ENCODE measurements at regions not wholly inside any gene's neighbourhood (a gene's known extent, or its start where the extent isn't known, plus 50 kb on each side); places are given as distances from the start of the nearest gene placed in this dataset.

DNA sequence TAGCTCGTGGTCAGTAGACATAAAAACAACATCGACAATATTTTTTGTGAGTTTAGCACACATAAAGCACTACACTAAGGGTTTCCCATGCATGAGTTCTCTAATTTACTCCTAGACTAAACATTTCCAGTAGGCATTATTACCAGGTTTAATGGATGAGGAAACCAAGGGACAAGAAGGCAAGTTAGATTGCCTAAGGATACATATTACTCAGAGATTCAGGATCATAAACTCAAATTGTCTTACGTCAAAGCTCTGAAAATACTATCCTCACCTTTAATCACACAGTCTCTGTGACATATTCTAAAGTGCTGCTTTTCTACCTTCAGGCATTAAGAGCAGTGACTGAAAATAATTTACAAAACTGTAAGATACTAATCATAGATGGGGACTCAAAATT, 655.3 kb downstream of the SLC16A7 start:
- DNase-seq (ENCODE audit: low spot score): no peak

DNA sequence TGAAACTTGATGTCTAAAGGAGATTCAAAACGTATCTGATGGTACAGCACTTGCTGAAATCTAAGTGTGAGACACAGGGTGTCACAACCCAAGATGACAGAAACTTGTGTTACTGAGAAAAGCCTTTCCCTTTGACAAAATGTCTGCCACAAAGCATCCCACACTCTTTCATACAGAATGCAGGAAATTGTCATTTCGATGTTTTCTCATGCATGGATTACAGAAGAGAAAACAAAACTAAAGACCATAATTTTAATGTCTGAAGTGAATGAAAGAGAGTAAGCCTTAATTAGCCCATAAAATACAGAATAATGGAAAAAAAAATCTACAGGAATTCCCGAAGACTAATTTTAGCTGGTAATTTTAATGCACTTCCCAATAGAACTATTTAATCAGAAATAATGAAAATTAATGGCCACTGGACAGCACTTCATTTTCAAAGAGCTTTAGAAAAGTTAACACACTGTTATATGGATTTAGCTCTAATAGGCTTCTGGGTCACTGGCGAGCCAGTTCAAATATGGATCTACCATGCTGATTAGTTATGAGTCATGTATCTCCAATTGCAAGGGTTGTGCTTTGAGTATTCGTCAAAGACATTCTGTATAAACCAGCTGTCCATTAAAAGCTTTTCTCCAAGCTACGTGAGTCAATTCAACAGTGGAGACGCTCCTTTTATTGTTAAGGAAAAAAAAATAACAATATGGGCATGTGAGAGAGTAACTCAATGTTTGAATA, 656.7 kb downstream of the SLC16A7 start:
- no peak for DNase-seq (ENCODE audit: low spot score)

DNA sequence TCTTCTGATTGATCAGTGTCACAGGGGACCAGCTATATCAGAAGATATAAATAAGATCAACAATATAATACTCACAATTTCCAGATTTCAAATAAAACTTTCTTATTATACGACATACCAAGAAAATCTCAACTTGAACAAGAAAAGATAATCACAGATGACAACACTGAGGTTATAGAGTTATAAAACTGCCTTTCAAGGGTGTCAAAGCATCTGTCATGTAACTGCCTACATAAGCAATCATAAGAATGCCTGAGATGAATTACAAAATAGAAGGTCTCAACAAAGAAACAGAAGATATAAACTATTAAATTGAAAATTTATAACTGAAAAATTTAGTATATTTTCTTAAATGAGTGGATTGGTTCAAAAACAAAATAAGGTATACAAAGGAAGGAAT, 659.2 kb downstream of the SLC16A7 start:
- DNase-seq (ENCODE audit: low spot score): no peak

DNA sequence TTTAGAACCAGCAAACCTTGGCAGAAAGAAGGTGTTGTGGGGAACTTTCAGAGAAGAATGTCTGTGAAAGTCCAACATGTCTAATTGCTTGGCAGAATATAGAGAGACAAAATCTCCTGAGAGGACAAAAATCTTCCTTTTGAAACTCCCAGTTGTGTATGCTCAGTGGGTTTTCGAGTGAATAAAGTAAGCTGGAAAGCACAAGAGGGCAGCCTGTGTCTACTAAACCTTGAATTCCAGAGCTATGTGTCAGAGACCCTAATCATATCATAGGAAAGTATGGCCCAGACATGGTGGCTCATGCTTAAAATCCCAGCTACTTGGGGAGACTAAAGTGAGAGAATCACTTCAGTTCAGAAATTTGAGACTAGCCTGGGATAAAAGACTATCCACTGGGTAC, 661.2 kb downstream of the SLC16A7 start:
- DNase-seq (ENCODE audit: low spot score): peak; percentile 20

DNA sequence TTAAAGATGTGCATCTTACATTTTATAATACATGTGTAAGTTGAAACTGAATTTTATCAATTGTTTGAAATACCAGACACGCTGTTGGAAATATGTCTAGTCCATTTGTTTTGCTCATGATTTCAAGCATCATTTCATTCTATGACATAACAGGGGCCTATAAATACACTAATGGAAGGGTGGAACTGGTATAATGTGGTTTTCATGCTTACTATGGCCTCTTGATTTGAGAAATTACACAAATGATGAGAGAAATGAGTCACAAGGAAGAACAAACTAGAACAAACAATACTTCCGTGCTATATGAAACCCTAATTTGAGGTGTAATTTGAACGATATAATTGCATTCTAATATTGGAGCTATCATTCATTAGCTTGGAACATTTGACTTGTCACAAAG, 663.4 kb downstream of the SLC16A7 start:
- DNase-seq (ENCODE audit: low spot score): no peak

DNA sequence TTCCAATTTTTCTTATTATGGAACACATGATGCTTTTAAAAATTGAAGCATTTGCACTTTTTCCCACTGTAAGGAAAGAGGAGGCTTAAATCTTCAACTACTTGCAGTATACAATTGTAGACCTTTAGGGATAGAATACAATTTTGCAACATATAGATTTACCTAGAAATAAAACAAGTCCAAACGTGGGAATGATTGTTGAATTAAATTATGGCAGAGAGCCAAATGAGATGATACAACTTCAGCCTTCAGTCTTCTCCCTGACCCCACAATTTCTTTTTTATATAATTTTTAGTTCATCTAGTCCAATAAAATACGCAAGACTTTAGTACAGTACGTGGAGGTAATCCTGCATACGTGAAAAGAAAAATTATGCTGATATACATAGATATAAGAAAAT, 666.5 kb downstream of the SLC16A7 start:
- DNase-seq (ENCODE audit: low spot score): no peak

DNA sequence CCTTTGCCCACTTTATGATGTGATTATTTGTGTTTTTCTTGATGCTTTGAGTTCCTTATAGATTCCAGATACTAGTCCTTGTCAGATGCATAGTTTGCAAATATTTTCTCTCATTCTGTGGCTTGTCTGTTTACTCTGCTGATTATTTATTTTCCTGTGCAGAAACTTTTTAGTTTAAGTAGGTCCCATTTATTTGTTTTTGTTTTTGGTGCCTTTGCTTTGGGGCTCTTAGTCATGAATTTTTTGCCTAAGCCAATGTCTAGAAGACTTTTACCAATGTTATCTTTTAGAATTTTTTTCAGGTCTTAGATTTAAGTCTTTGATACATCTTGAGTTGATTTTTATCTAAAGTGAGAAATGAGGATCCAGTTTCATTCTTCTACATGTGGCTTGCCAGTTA, 667.3 kb downstream of the SLC16A7 start:
- DNase-seq (ENCODE audit: low spot score): no peak

DNA sequence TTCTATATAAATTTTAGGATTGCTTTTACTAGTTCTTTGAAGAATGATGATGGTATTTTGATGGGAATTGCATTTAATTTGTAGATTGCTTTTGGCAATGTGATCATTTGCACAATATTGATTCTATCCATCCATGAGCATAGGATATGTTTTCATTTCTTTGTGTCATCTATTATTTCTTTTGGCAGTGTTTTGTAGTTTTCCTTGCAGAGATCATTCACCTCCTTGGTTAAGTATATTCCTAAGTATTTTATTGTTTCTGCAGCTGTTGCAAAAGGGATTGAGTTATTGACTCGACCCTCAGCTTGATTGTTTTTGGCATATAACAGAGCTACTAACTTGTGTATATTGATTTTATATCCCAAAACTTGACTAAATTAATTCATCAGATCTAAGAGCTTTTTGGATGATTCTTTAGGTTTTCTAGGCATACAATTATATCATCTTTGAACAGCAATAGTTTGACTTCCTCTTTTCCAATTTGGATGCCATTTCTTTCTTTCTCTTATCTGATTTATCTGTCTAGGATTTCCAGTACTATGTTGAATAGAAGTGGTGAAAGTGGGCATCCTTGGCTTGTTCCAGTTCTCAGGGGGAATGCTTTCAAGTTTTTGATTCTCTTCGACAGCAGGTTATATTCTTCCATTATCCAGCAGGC, 668.1 kb downstream of the SLC16A7 start:
- no peak for DNase-seq (ENCODE audit: low spot score)

DNA sequence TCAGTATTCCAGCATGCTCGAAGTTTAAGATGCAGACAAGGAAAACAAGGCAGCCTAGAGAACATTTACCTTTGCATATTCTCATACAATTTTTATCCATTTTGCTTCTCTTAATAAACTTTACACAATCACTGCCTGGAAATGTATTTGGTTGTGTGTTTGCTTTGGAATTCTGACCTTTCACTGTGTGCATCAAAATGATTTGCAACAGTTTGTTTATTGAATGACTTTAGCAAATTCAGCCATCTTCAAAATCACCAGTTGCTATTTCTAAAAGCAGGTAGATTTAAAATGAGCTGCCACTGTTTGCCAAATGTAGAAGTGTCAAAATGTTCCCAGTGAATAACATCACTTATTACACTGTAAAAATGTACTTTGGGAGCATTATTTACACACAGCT, 669.9 kb downstream of the SLC16A7 start:
- DNase-seq (ENCODE audit: low spot score): no peak

DNA sequence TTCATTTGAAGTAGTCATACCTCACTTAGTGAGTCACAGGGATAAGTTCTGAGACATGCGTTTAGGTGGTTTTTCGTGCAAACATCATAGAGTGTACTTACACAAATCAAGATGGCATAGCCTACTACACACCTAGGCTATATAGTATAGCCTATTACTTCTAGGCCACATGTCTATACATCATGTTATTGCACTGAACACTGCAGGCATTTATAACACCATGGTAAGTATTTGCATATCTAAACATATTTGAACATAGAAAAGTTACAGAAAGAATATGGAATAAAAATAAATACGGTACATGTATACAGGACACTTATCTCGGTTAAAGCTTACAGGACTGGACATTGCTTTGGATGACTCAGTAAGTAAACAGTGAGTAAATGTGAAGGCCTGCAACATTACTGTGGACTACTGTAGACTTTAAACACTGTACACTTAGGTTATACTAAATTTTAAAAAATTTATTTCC, 670.6 kb downstream of the SLC16A7 start:
- DNase-seq (ENCODE audit: low spot score): peak; percentile 12

DNA sequence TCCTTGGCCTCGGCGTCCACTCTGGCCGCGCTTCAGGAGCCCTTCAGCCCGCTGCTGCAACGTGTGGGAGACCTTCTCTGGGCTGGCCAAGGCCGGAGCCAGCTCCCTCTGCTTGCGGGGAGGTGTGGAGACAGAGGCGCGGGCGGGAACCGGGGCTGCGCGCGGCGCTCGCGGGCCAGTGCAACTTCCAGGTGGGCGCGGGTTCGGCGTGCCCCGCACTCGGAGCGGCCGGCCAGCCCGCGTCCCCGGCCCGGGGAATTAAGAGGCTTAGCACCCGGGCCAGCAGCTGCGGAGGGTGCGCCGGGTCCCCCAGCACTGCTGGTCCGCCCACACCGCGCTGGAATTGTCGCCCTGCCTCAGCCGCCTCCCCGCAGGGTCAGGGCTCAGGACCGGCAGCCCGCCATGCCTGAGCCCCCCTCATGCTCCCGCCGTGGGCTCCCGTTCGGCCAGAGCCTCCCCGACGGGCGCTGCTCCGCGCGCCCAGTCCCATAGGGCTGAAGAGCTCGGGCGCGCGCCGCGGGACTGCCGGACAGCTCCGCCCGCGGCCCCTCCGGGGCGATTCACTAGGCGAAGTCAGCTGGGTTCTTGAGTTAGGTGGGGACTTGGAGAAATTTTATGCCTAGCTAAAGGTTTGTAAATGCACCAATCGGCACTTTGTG, 673.9 kb downstream of the SLC16A7 start:
- no peak for DNase-seq (ENCODE audit: low spot score)

DNA sequence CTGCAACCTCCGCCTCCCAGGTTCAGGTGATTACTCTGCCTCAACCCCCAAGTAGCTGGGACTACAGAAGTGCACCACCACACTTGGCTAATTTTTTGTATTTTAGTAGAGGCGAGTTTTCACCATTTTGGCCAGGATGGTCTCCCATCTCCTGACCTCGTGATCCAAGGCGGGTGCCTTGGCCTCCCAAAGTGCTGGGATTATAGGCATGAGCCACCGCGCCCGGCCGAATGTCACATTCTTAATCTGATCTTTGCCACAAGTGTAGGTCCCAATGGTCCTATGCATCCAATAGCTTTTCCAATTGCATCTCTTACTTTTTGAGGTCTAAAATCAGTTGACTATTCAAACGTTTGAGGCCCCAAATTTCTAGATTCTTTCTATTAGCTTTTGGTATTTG, 676.0 kb downstream of the SLC16A7 start:
- DNase-seq (ENCODE audit: low spot score): no peak

DNA sequence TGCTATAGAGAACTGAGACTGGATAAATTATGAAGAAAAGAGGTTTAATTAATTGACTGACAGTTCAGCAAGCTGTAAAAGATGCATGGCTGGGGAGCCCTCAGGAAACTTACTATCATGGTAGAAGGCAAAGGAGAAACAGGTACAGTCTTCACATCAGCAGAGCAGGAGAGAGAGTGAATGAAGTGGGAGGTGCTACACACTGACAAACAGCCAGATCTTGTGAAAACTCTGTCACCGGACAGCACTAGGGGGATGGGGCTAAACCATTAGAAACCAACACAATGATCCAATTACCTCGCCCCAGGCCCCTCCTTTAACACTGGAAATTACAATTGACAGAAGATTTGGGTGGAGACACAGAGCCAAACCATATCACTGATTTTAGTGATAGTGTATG, 682.4 kb downstream of the SLC16A7 start:
- DNase-seq (ENCODE audit: low spot score): no peak

DNA sequence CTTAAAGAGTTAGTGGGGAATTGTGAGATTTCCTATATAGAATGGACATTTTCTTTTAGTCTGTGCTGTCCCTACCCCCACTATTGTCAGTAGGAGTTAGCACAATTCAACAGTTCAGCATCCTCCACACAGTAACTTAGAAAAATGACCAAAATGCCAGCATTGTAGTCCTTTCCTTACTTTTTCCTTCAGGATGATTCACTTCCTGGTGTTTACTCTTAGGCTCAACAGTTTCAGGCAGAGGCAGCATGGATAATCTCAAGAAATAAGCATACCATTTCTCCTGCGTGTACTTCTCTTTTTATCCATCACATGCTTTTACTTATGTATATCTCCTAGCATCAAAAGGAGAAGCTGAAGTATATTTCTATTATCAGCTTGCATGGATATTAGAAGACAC, 683.4 kb downstream of the SLC16A7 start:
- DNase-seq (ENCODE audit: low spot score): no peak

DNA sequence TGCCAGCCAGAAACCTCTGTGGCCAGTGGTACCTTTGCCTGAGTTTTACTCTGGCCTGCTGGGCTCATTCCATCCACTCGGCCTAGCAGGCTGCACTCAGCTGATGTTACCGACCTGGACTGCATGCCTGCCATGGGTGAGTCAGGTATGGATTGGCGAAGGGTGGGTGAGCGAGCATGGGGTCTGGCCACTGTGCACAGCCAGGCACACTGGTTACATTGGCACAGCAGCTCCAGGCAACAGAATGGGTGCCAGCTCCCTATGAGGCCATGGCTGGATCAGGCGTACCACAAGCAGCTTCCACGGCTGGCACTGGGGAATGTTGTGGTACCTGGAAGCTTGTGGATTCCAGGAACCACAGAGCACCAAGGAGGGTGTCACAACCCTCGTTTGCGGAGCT, 685.7 kb downstream of the SLC16A7 start:
- DNase-seq (ENCODE audit: low spot score): no peak

DNA sequence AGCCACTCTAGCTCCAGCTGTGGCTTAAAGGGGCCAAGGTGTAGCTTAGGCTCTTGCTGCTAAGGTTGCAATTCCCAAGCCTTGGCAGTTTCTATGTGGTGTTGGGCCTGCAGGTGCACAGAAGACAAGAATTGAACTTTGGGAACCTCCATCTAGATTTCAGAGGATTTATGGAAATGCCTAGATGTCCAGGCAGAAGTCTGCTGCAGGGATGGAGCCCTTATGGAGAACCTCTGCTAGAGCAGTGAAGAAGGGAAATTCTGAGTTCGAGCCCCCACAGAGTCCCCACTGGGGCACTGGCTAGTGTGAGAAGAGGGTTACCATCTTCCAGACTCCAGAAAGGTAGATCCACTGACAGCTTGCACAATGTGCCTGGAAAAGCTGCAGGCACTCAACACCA, 694.7 kb downstream of the SLC16A7 start:
- DNase-seq (ENCODE audit: low spot score): no peak

DNA sequence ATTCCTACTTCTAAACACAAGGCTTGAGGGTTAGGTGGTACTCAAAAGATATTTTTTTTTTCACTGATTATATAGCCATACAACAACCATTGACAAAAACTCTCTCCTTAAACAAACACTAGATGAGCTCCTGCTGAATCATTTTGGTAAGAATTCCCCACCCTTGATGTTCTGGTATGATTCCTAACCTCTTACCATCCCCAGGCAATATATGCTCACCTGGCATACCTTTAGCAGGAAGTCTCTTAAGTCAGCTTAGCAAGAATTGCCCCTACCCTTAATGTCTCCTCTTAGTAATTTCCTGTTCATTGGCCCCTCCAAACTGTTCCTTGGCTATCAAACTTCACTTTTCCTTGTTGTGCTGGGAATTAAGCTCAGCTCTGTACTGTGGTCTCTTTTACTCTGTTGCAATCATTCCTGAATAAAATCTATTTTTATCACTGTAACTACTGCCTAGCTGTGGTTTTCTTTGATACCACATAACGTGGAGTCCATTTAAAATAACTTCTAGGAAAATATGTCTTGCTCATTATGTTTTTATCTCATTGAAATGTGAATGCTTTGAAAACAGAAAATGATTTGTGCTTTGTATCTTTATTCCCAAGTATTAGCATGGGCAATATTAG, 712.6 kb downstream of the SLC16A7 start:
- DNase-seq (ENCODE audit: low spot score): no peak

DNA sequence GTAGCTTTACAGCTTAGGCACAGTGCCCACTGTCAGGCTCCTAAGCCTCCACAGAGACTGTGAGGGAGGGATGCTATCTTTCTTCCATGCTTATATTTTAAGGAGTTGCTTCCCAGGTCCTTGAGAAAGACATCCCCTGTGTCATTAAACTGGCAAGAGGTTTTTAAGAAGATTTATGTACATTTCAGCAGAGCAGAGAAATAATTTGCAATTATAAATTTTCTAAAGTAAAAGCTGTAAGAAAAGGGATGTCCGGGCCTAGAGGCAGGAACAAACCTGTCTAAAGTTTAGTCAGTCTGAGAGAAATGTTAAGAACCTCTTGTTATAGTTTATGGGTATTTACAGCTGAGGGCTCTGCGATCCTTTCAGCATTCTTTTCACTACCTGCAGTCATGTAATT, 716.1 kb downstream of the SLC16A7 start:
- no peak for DNase-seq (ENCODE audit: low spot score)

DNA sequence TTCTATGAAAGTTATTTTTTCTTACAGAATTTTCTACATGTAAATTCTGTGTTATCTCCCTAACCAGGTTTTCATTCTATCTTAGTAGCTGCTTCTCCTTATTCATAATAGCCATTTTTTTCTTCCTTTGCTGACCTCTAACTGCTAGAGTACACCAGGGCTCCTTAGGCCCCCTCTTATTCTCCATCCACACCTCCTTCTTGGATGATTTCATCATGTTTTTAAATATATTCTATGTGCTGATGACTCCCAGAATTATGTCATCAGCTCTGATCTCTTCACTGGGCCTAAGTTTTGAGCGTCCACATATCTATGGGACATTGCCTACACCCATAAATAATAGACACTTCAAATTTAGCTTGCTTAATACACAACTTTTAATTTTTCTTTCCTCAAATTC, 721.5 kb downstream of the SLC16A7 start:
- DNase-seq (ENCODE audit: low spot score): no peak

DNA sequence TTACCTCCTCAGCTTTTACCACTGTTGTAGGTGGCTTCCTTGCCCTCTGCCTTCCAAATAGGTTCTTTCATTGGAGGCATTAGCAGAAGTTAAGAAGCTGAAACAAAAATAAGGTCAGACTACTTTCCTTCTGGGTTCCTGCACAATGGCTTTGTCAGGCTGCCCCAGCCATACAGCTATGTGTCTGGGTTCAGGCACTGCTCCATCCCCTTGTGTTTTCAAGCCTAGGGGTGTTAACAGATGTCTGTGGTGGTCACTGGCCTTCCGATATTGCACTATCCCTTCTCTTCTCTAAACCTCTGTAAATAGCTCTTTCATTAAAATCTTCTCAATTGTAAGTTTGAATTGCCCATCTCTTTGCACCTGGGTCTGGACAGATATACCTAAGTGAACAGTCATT, 728.9 kb downstream of the SLC16A7 start:
- no peak for DNase-seq (ENCODE audit: low spot score)

DNA sequence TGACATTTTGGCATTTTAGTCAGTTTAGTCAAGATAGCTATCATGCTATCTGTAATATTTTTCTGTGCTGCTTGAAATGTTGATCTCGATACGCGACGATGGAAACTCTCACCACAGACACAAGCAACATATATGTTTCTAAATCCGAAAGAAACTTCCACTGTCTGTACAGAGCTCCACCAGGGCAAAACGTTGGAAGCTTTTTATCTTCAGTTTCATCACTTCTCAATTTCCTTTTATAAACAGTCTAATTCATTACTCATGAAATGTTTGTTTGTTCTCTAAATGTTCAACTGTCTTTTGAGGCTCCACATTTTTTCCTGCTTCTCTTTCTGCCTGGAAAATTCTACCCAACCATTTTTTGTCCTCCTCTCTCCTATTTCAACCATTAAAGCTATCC, 737.6 kb downstream of the SLC16A7 start:
- DNase-seq (ENCODE audit: low spot score): no peak

DNA sequence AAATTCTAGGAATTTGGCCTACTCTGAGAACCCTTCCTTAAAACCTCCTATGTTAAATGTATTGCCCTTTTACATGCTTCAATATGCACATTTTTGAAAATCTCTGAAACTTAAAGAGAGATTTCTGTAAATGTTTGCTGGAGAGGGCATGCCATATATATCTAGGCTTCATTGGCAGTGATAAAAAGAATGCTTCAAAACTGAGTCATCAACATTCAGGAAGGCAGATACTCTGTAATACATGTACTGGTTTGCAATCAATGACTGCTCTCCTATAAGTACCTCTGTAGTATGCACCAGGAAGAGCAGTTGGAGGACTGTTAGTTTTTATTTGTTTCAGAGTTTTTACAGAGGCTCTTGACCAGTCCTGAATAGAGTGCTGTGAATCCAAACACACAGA, 739.9 kb downstream of the SLC16A7 start:
- peak; percentile 14 for DNase-seq (ENCODE audit: low spot score)
